Hepatocyte (in vitro differentiated cells): ENCODE measurements at regions not wholly inside any gene's neighbourhood (a gene's known extent, or its start where the extent isn't known, plus 50 kb on each side); places are given as distances from the start of the nearest gene placed in this dataset.

Experiments used
- DNase-seq: peaks from one replicate; pipeline ENCODE4 v3.0.0-alpha.2; 2016; ENCODE audit warnings: low spot score
- H2AFZ ChIP-seq: fragments of 200-600 bp; sonication (generic); 2 replicates; pipeline ENCODE4 v1.6.0; 2016; ENCODE audit warnings: antibody characterized with exemption, mild to moderate bottlenecking
- H3K27ac ChIP-seq: fragments of 200-600 bp; sonication (generic); 2 replicates; pipeline ENCODE4 v1.5.1; 2016; ENCODE audit warnings: mild to moderate bottlenecking
- H3K27me3 ChIP-seq: fragments of 200-600 bp; sonication (generic); 2 replicates; pipeline ENCODE4 v1.6.1; 2016
- H3K36me3 ChIP-seq: fragments of 200-600 bp; sonication (generic); replicated peaks from 2 replicates; pipeline ENCODE4 v1.5.1; 2016; ENCODE audit warnings: low read depth; ENCODE audit not compliant: insufficient read depth
- H3K4me1 ChIP-seq: fragments of 200-600 bp; sonication (generic); 2 replicates; pipeline ENCODE4 v1.5.1; 2016; ENCODE audit warnings: mild to moderate bottlenecking, moderate library complexity; ENCODE audit not compliant: insufficient read depth
- H3K4me2 ChIP-seq: fragments of 200-600 bp; sonication (generic); 2 replicates; pipeline ENCODE4 v1.6.0; 2016
- H3K4me3 ChIP-seq: fragments of 200-600 bp; sonication (generic); 2 replicates; pipeline ENCODE4 v1.5.1; 2016; ENCODE audit warnings: mild to moderate bottlenecking
- H3K79me2 ChIP-seq: fragments of 200-600 bp; sonication (generic); 2 replicates; pipeline ENCODE4 v1.6.0; 2017; ENCODE audit warnings: mild to moderate bottlenecking
- H3K9me2 ChIP-seq: fragments of 200-600 bp; sonication (generic); replicated peaks from 2 replicates; pipeline ENCODE4 v1.6.0; 2017; ENCODE audit warnings: mild to moderate bottlenecking; ENCODE audit not compliant: insufficient read depth
- H3K9me3 ChIP-seq: fragments of 200-600 bp; sonication (generic); 2 replicates; pipeline ENCODE4 v1.5.1; 2016; ENCODE audit warnings: low read depth, mild to moderate bottlenecking
- H4K20me1 ChIP-seq: fragments of 200-600 bp; sonication (generic); 2 replicates; pipeline ENCODE4 v1.6.0; 2016; ENCODE audit warnings: mild to moderate bottlenecking; ENCODE audit not compliant: insufficient read depth, poor library complexity, severe bottlenecking
- CTCF ChIP-seq: fragments of 200-600 bp; sonication (generic); IDR thresholded peaks from 2 replicates; pipeline ENCODE4 v1.5.1; 2016; ENCODE audit warnings: antibody characterized with exemption, mild to moderate bottlenecking; ENCODE audit not compliant: poor library complexity
- EZH2 ChIP-seq: fragments of 200-600 bp; sonication (generic); IDR thresholded peaks from 2 replicates; pipeline ENCODE4 v1.6.1; 2016; ENCODE audit warnings: antibody characterized with exemption, mild to moderate bottlenecking, borderline replicate concordance
- EZH2phosphoT487 ChIP-seq: fragments of 200-600 bp; sonication (generic); IDR thresholded peaks from one replicate; pipeline ENCODE4 v1.6.1; 2018; ENCODE audit warnings: antibody characterized with exemption, mild to moderate bottlenecking, low read depth, moderate library complexity; ENCODE audit not compliant: unreplicated experiment, severe bottlenecking
- WGBS: methylation state at CpG from one replicate; pipeline ENCODE4 v1.1.6; 2016; ENCODE audit warnings: low lambda C conversion rate; ENCODE audit errors: missing lambda C conversion rate; 5-methylcytosine and 5-hydroxymethylcytosine counted together

- Histone ChIP-seq H3K27ac (no peak overlapping the region), H2AFZ (no peak overlapping the region), H3K4me3 (no peak overlapping the region), H3K4me2 (no peak overlapping the region), H3K79me2 (no peaks in the 10 kb centered on the region), H3K9me2 (no peaks in the 10 kb centered on the region), H3K27me3 (no peaks in the 10 kb centered on the region), H3K36me3 (no peaks in the 10 kb centered on the region), H3K9me3 (no peaks in the 10 kb centered on the region), H3K4me1 (no peaks in the 10 kb centered on the region), H4K20me1 (no peaks in the 10 kb centered on the region)
- DNase-seq = no peak
- TF ChIP-seq EZH2 = no peak
- no peak for TF ChIP-seq CTCF
- no peak for TF ChIP-seq EZH2phosphoT487
- 87% methylated on average over 1 of the region's 1 CpG for WGBS
These were observed 210.1 kb downstream of the SUDS3 start for GRCh38 chr12:118586433-118586832.

GRCh38 chr12:118589162-118589561, 212.8 kb downstream of the SUDS3 start:
- Histone ChIP-seq H3K9me3 (no peaks in the 10 kb centered on the region), H3K4me1 (no peaks in the 10 kb centered on the region), H3K27me3 (no peaks in the 10 kb centered on the region), H3K4me3 (no peak overlapping the region), H3K27ac (no peak overlapping the region), H2AFZ (no peak overlapping the region), H3K4me2 (no peak overlapping the region), H3K36me3 (no peaks in the 10 kb centered on the region), H3K79me2 (no peaks in the 10 kb centered on the region), H4K20me1 (no peaks in the 10 kb centered on the region), H3K9me2 (no peaks in the 10 kb centered on the region)
- DNase-seq = no peak
- 92% methylated on average over 1 of the region's 1 CpG for WGBS
- no peak for TF ChIP-seq EZH2
- TF ChIP-seq CTCF = no peak
- TF ChIP-seq EZH2phosphoT487 = no peak

- DNase-seq = no peak
- H4K20me1 ChIP-seq = no peaks in the 10 kb centered on the region
- 76% methylated on average over 7 of the region's 7 CpGs for WGBS
- TF ChIP-seq CTCF = no peak
- TF ChIP-seq EZH2 = no peak
- H2AFZ ChIP-seq = no peak overlapping the region
- no peaks in the 10 kb centered on the region for H3K9me3 ChIP-seq
- H3K9me2 ChIP-seq = no peaks in the 10 kb centered on the region
- no peak overlapping the region for H3K4me2 ChIP-seq
- no peak overlapping the region for H3K27ac ChIP-seq
- H3K4me3 ChIP-seq = no peak overlapping the region
- no peaks in the 10 kb centered on the region for H3K79me2 ChIP-seq
- no peaks in the 10 kb centered on the region for H3K36me3 ChIP-seq
- H3K4me1 ChIP-seq = no peaks in the 10 kb centered on the region
- no peaks in the 10 kb centered on the region for H3K27me3 ChIP-seq
These were observed 214.2 kb downstream of the SUDS3 start for GRCh38 chr12:118590406-118591150.
